ENCODE measurements at regions not wholly inside any gene's neighbourhood (a gene's known extent, or its start where the extent isn't known, plus 50 kb on each side); places are given as distances from the start of the nearest gene placed in this dataset.

DNA sequence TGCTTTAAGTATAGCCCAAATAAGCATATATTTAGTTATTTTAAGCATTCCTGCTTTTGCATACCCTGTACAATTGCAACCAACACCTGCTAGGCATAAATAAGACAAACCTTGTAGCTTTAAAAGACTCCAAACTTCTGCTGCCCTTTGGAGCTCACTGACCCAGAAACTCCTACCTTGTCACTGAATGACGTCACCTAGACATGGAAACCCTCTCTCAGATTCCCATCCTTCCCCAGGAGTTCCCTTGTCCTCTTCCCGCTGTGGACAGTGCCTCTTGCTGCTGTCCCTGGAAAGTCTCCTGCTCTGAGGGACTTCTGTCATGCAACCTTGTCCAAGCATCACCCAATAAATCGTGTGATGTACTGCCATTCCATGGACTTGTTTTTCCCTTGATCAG lies 507.2 kb downstream of the GRXCR1 start:
- Histone ChIP-seq H3K79me2 (ENCODE audit: low read length) (no peaks in the 10 kb centered on the region), H2AFZ (ENCODE audit: low read length) (no peak overlapping the region), H3K9ac (ENCODE audit: low read length) (no peak overlapping the region), H3F3A (ENCODE audit: insufficient read depth, low read length) (no peaks in the 10 kb centered on the region), H3K36me3 (replicated peaks; ENCODE audit: insufficient read depth, low read length) (no peaks in the 10 kb centered on the region), H3K4me1 (ENCODE audit: low read length) (no peaks in the 10 kb centered on the region), H3K27me3 (replicated peaks; ENCODE audit: insufficient read depth, low read length) (no peaks in the 10 kb centered on the region), H3K27ac (ENCODE audit: low read length) (no peak overlapping the region), H4K20me1 (ENCODE audit: insufficient read depth, low read length) (no peaks in the 10 kb centered on the region), H3K9me2 (replicated peaks; ENCODE audit: insufficient read depth, low read length) (no peaks in the 10 kb centered on the region), H3K9me3 (replicated peaks; ENCODE audit: insufficient read depth, low read length) (no peaks in the 10 kb centered on the region), H3K4me2 (ENCODE audit: low read depth, low read length) (no peak overlapping the region), H3K4me3 (ENCODE audit: low read length) (no peak overlapping the region)
- DNase-seq = no peak
- TF ChIP-seq, protein P1, sequence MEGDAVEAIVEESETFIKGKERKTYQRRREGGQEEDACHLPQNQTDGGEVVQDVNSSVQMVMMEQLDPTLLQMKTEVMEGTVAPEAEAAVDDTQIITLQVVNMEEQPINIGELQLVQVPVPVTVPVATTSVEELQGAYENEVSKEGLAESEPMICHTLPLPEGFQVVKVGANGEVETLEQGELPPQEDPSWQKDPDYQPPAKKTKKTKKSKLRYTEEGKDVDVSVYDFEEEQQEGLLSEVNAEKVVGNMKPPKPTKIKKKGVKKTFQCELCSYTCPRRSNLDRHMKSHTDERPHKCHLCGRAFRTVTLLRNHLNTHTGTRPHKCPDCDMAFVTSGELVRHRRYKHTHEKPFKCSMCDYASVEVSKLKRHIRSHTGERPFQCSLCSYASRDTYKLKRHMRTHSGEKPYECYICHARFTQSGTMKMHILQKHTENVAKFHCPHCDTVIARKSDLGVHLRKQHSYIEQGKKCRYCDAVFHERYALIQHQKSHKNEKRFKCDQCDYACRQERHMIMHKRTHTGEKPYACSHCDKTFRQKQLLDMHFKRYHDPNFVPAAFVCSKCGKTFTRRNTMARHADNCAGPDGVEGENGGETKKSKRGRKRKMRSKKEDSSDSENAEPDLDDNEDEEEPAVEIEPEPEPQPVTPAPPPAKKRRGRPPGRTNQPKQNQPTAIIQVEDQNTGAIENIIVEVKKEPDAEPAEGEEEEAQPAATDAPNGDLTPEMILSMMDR (IDR thresholded peaks at IDR 0.05; ENCODE audit: low read length) = no peak
- TF ChIP-seq EZH2 (optimal IDR thresholded peaks at IDR 0.05; ENCODE audit: low read depth, low read length) (no peak), EZH2phosphoT487 (IDR thresholded peaks at IDR 0.05; ENCODE audit: low read length) (no peak)

DNA sequence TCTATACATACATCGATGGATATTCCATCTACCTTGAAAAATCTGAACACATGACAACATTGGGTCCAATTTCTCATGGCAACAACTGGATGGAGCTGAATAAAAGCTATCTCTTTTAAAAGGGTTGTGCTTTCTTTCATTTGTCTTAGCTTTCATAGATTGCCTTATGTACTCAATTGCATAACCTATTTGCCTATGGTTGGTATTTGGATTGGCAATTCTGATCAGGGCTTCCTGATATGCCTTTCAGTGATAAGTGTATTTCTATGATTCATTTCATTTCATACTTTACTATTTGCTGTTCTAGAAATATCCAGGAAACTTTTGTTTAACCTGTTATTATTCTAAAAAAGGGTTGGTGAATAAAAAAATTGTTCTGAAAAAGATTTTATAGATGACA lies 509.9 kb downstream of the GRXCR1 start:
- Histone ChIP-seq H3K4me1 (ENCODE audit: low read length) (no peaks in the 10 kb centered on the region), H3K9ac (ENCODE audit: low read length) (no peak overlapping the region), H3K4me2 (ENCODE audit: low read depth, low read length) (no peak overlapping the region), H3F3A (ENCODE audit: insufficient read depth, low read length) (no peaks in the 10 kb centered on the region), H3K9me3 (replicated peaks; ENCODE audit: insufficient read depth, low read length) (no peaks in the 10 kb centered on the region), H3K79me2 (ENCODE audit: low read length) (no peaks in the 10 kb centered on the region), H2AFZ (ENCODE audit: low read length) (no peak overlapping the region), H3K36me3 (replicated peaks; ENCODE audit: insufficient read depth, low read length) (no peaks in the 10 kb centered on the region), H3K9me2 (replicated peaks; ENCODE audit: insufficient read depth, low read length) (no peaks in the 10 kb centered on the region), H4K20me1 (ENCODE audit: insufficient read depth, low read length) (no peaks in the 10 kb centered on the region), H3K4me3 (ENCODE audit: low read length) (no peak overlapping the region), H3K27me3 (replicated peaks; ENCODE audit: insufficient read depth, low read length) (no peaks in the 10 kb centered on the region), H3K27ac (ENCODE audit: low read length) (no peak overlapping the region)
- no peak for DNase-seq
- TF ChIP-seq EZH2phosphoT487 (IDR thresholded peaks at IDR 0.05; ENCODE audit: low read length) (no peak), EZH2 (optimal IDR thresholded peaks at IDR 0.05; ENCODE audit: low read depth, low read length) (no peak)
- TF ChIP-seq, protein P1 (IDR thresholded peaks at IDR 0.05; ENCODE audit: low read length) = no peak

DNA sequence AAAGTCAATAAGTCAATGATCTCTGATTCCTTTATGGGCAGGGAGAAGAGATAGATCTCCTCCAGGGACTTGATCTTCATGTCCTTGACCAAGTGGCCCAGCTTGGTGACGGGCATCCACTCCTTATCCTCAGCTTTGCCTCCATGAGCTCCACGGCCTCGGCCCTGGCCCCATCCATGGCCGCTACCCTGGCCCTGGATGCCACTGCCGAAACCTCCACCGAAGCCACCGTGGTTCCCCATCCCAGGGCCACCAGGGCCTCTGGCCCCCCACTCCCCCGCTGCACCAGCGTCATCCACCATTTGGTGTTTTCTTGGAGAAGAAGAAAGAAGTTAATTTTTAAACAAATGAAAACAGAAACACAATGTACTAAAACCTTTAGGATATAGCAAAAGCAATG lies 518.1 kb downstream of the GRXCR1 start:
- no peaks in the 10 kb centered on the region for H3K79me2 ChIP-seq (ENCODE audit: low read length)
- no peaks in the 10 kb centered on the region for H3K9me2 ChIP-seq (replicated peaks; ENCODE audit: insufficient read depth, low read length)
- no peak overlapping the region for H2AFZ ChIP-seq (ENCODE audit: low read length)
- H3K36me3 ChIP-seq (replicated peaks; ENCODE audit: insufficient read depth, low read length) = no peaks in the 10 kb centered on the region
- no peak overlapping the region for H3K9ac ChIP-seq (ENCODE audit: low read length)
- no peaks in the 10 kb centered on the region for H3K4me1 ChIP-seq (ENCODE audit: low read length)
- H3K27me3 ChIP-seq (replicated peaks; ENCODE audit: insufficient read depth, low read length) = no peaks in the 10 kb centered on the region
- H3K4me3 ChIP-seq (ENCODE audit: low read length) = no peak overlapping the region
- no peaks in the 10 kb centered on the region for H3K9me3 ChIP-seq (replicated peaks; ENCODE audit: insufficient read depth, low read length)
- no peak for DNase-seq
- TF ChIP-seq EZH2 (optimal IDR thresholded peaks at IDR 0.05; ENCODE audit: low read depth, low read length) (no peak), EZH2phosphoT487 (IDR thresholded peaks at IDR 0.05; ENCODE audit: low read length) (no peak)
- TF ChIP-seq, protein P1 (IDR thresholded peaks at IDR 0.05; ENCODE audit: low read length) = no peak
- no peaks in the 10 kb centered on the region for H3F3A ChIP-seq (ENCODE audit: insufficient read depth, low read length)
- no peak overlapping the region for H3K4me2 ChIP-seq (ENCODE audit: low read depth, low read length)
- H4K20me1 ChIP-seq (ENCODE audit: insufficient read depth, low read length) = no peaks in the 10 kb centered on the region
- no peak overlapping the region for H3K27ac ChIP-seq (ENCODE audit: low read length)

All from MM.1S (cell line).